Erythroblast (primary cell): ENCODE measurements at regions not wholly inside any gene's neighbourhood (a gene's known extent, or its start where the extent isn't known, plus 50 kb on each side); places are given as distances from the start of the nearest gene placed in this dataset.
"Not testable (repeated sequence)": the region's sequence is repeated elsewhere in the genome, so short reads cannot be mapped to it uniquely, and the experiment has no call there.

Source experiments
- DNase-seq, 2 experiments: peaks; one replicate each; lab custom pipeline; 2025; lab: John Stamatoyannopoulos, UW
- GATA1 ChIP-seq: IDR thresholded peaks from 2 replicates; pipeline ENCODE4 v1.6.1; 2011; ENCODE audit warnings: low read depth, mild to moderate bottlenecking, control low read depth, low read length, moderate library complexity
- POLR2A ChIP-seq: IDR thresholded peaks from 2 replicates; pipeline ENCODE4 v1.6.1; 2011; ENCODE audit warnings: mild to moderate bottlenecking, low read length

GRCh38 chr5:89703817-89704216, 705.7 kb downstream of the CETN3 start:
- TF ChIP-seq GATA1: no peak
- no peak for TF ChIP-seq POLR2A
- no peak for DNase-seq

- no peak for DNase-seq
- TF ChIP-seq GATA1 (no peak), POLR2A (no peak)
Measured at GRCh38 chr5:89698028-89698427, 711.5 kb downstream of the CETN3 start.

GRCh38 chr5:89697581-89697980, 712.0 kb downstream of the CETN3 start:
- TF ChIP-seq GATA1: no peak
- no peak for TF ChIP-seq POLR2A
- no peak for DNase-seq

GRCh38 chr5:89695371-89695770, 714.2 kb downstream of the CETN3 start:
- DNase-seq: no peak
- TF ChIP-seq POLR2A (no peak), GATA1 (no peak)

GRCh38 chr5:89694026-89694550, 715.5 kb downstream of the CETN3 start:
- no peak for TF ChIP-seq POLR2A
- TF ChIP-seq GATA1: no peak
- no peak for DNase-seq

- TF ChIP-seq GATA1 (no peak), POLR2A (no peak)
- no peak for DNase-seq
Measured at GRCh38 chr5:89690331-89690730, 719.2 kb downstream of the CETN3 start.

- DNase-seq: no peak
- no peak for TF ChIP-seq POLR2A
- TF ChIP-seq GATA1: no peak
Measured at GRCh38 chr5:89686081-89686765, 723.3 kb downstream of the CETN3 start.

GRCh38 chr5:89676634-89677033, 732.9 kb downstream of the CETN3 start:
- no peak for DNase-seq
- TF ChIP-seq GATA1 (no peak), POLR2A (no peak)

GRCh38 chr5:89673019-89673418, 736.5 kb downstream of the CETN3 start:
- no peak for TF ChIP-seq POLR2A
- TF ChIP-seq GATA1: no peak
- DNase-seq: no peak

- DNase-seq: no peak
- TF ChIP-seq GATA1 (no peak), POLR2A (no peak)
Measured at GRCh38 chr5:89668821-89669220, 740.7 kb downstream of the CETN3 start.

- no peak for TF ChIP-seq POLR2A
- TF ChIP-seq GATA1: no peak
- no peak for DNase-seq
Measured at GRCh38 chr5:89662499-89662898, 747.1 kb downstream of the CETN3 start.

- DNase-seq: no peak
- TF ChIP-seq GATA1 (no peak), POLR2A (no peak)
Measured at GRCh38 chr5:89638871-89639270, 755.9 kb upstream of the MEF2C start.

GRCh38 chr5:89634176-89634575, 751.2 kb upstream of the MEF2C start:
- not testable (repeated sequence) for DNase-seq

GRCh38 chr5:89630064-89630463, 747.1 kb upstream of the MEF2C start:
- not testable (repeated sequence) for DNase-seq
